ENCODE measurements at regions not wholly inside any gene's neighbourhood (a gene's known extent, or its start where the extent isn't known, plus 50 kb on each side); places are given as distances from the start of the nearest gene placed in this dataset.

DNA sequence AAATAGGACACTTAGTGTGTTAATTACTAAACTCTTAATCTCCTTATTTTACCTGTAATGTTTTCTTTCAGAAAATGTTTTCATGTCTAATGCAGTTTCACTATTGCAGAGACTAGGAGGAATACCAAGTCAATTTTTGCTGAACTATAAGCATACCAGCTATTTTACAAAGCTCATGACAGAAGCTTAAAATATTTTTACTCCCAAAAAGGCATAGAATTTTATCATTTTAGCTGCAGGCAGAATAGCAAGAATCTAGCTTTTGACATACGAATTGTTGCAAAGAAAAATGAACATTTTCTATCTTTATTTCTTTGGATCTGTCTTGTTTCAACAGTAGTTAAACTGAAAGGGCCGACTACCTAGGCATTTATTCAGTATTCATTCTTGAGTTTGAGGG is 366.9 kb downstream of the FAT3 start:
- TF ChIP-seq, protein P1, sequence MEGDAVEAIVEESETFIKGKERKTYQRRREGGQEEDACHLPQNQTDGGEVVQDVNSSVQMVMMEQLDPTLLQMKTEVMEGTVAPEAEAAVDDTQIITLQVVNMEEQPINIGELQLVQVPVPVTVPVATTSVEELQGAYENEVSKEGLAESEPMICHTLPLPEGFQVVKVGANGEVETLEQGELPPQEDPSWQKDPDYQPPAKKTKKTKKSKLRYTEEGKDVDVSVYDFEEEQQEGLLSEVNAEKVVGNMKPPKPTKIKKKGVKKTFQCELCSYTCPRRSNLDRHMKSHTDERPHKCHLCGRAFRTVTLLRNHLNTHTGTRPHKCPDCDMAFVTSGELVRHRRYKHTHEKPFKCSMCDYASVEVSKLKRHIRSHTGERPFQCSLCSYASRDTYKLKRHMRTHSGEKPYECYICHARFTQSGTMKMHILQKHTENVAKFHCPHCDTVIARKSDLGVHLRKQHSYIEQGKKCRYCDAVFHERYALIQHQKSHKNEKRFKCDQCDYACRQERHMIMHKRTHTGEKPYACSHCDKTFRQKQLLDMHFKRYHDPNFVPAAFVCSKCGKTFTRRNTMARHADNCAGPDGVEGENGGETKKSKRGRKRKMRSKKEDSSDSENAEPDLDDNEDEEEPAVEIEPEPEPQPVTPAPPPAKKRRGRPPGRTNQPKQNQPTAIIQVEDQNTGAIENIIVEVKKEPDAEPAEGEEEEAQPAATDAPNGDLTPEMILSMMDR (IDR thresholded peaks at IDR 0.05; ENCODE audit: extremely low read depth, insufficient read depth, missing control alignments) = no peak
- in situ Hi-C loops (cut with MboI; ENCODE audit: low pct_unique_long_range_greater_than_20kb, low sequenced_read_pairs, unreplicated experiment) = no loop called here
- no peak for DNase-seq (ENCODE audit: low spot score)

DNA sequence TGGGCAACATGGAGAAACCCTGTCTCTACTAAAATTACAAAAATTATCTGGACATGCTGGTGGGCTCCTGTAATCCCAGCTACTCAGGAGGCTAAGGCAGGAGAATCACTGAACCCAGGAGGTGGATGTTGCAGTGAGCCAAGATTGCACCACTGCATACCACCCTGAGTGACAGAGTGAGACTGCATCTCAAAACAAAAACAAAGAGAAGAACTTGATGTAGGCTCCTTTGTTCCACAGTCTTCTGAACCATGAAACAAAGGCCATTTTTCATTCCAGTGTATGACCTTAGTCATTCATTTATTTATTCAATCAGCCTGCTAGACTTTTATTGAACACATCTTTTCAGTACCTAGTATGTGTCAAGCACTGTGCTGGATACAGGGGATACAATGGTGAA is 369.6 kb downstream of the FAT3 start:
- in situ Hi-C loops (cut with MboI; ENCODE audit: low pct_unique_long_range_greater_than_20kb, low sequenced_read_pairs, unreplicated experiment) = no loop called here
- TF ChIP-seq, protein P1 (IDR thresholded peaks at IDR 0.05; ENCODE audit: extremely low read depth, insufficient read depth, missing control alignments) = no peak

GRCh38 chr11:92595052-92595451 is 370.4 kb downstream of the FAT3 start:
- DNase-seq (ENCODE audit: low spot score) = no peak
- in situ Hi-C loops (cut with MboI; ENCODE audit: low pct_unique_long_range_greater_than_20kb, low sequenced_read_pairs, unreplicated experiment) = no loop called here
- TF ChIP-seq, protein P1 (IDR thresholded peaks at IDR 0.05; ENCODE audit: extremely low read depth, insufficient read depth, missing control alignments) = no peak

More for the DNA sequence above, 369.6 kb downstream of the FAT3 start:
- DNase-seq (ENCODE audit: low spot score) = no peak

DNA sequence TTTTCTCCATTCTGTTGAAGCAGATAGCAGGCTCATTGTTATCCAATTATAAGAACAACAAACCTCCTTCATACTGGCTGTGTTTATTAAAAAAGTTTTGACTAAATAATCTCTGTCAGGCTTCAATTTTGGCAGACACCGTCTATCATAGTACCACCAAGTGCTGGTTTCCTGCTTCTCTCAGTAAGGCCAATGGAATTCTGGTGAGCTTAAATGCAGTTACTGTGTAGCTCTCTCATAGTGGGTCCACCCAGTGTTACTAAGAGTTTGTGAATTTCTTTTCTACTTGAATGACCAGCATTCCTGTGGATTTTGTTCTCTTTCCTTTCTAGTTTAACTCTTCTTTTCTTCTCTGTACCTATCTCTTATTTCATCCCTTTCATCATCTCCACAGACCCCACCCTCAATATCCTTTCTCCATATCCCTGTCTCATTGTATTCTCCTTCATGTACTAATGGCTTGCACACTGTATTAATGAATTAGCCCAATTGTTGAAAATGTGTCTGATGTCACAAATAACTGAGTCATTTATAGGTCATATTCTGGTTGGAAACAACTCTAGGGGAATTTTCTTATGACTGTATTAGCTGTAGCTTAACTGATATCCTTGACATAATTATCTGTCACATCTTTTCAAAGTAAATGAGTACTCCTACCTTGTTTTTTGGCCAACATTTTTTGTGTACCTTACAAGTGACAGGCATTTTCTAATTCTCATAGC is 372.1 kb downstream of the FAT3 start:
- in situ Hi-C loops (cut with MboI; ENCODE audit: low pct_unique_long_range_greater_than_20kb, low sequenced_read_pairs, unreplicated experiment) = no loop called here
- no peak for DNase-seq (ENCODE audit: low spot score)
- TF ChIP-seq, protein P1 (IDR thresholded peaks at IDR 0.05; ENCODE audit: extremely low read depth, insufficient read depth, missing control alignments) = no peak

DNA sequence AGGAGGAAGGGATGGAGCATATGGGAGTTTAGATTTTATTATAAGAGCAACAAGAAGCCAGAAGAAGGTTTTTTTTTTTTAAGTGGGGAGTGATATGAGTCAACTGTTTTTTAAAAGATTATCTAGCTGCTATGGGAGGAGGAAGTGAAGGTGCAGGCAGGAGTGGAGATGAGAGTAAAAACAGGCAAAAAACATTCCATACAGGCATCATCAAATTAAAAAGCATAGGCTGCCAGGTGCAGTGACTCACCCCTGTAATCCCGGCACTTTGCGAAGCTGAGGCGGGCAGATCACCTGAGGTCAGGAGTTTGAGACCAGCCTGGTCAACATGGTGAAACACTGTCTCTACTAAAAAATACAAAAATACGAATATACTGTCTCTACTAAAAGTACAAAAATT is 368.4 kb upstream of the MTNR1B start:
- in situ Hi-C loops (cut with MboI; ENCODE audit: low pct_unique_long_range_greater_than_20kb, low sequenced_read_pairs, unreplicated experiment) = no loop called here
- TF ChIP-seq, protein P1 (IDR thresholded peaks at IDR 0.05; ENCODE audit: extremely low read depth, insufficient read depth, missing control alignments) = no peak
- no peak for DNase-seq (ENCODE audit: low spot score)

- in situ Hi-C loops (cut with MboI; ENCODE audit: low pct_unique_long_range_greater_than_20kb, low sequenced_read_pairs, unreplicated experiment) = no loop called here
- no peak for DNase-seq (ENCODE audit: low spot score)
- TF ChIP-seq, protein P1 (IDR thresholded peaks at IDR 0.05; ENCODE audit: extremely low read depth, insufficient read depth, missing control alignments) = no peak
These were observed 363.8 kb upstream of the MTNR1B start for GRCh38 chr11:92605667-92606066.
